Small intestine (tissue), 7 donors: ENCODE measurements at regions not wholly inside any gene's neighbourhood (a gene's known extent, or its start where the extent isn't known, plus 50 kb on each side); places are given as distances from the start of the nearest gene placed in this dataset.
"Not testable (repeated sequence)": the region's sequence is repeated elsewhere in the genome, so short reads cannot be mapped to it uniquely, and the experiment has no call there.

Source experiments
- DNase-seq, 2 donors: peaks; one replicate each; pipeline versions ENCODE4 v3.0.0 to v3.0.0-alpha.2; 2013
- FAIRE-seq: peaks from 2 replicates; lab custom pipeline; 2012; peaks lifted over from hg19 to GRCh38; lab: Jason Lieb, UNC
- H3K27ac ChIP-seq, 3 donors: one replicate each; pipeline ENCODE4 v1.5.1; 2013; ENCODE audit warnings: low read length in 2 of 3, mild to moderate bottlenecking in 2 of 3, control low read depth in 1 of 3, inconsistent platforms in 1 of 3, low read depth in 1 of 3, moderate library complexity in 1 of 3
- H3K27me3 ChIP-seq, 3 donors: one replicate each; pipeline ENCODE4 v1.6.1; 2013; ENCODE audit warnings: low read length in 3 of 3, inconsistent platforms in 1 of 3; ENCODE audit not compliant: control insufficient read depth in 3 of 3, insufficient read depth in 3 of 3
- H3K36me3 ChIP-seq, 3 donors: one replicate each; pipeline ENCODE4 v1.6.1; 2013; ENCODE audit warnings: low read length in 3 of 3, inconsistent platforms in 1 of 3, low read depth in 1 of 3, mild to moderate bottlenecking in 1 of 3, moderate library complexity in 1 of 3; ENCODE audit not compliant: control insufficient read depth in 3 of 3, insufficient read depth in 2 of 3
- H3K4me1 ChIP-seq, 3 donors: one replicate each; pipeline ENCODE4 v1.6.1; 2013; ENCODE audit warnings: low read length in 2 of 3, inconsistent platforms in 1 of 3, low read depth in 1 of 3, mild to moderate bottlenecking in 1 of 3, moderate library complexity in 1 of 3; ENCODE audit not compliant: control insufficient read depth in 3 of 3, insufficient read depth in 2 of 3
- H3K4me3 ChIP-seq, 3 donors: one replicate each; pipeline ENCODE4 v1.5.1; 2013; ENCODE audit warnings: low read length in 3 of 3, control low read depth in 1 of 3, inconsistent platforms in 1 of 3, low read depth in 1 of 3, mild to moderate bottlenecking in 1 of 3, moderate library complexity in 1 of 3
- H3K9me3 ChIP-seq, 2 donors: one replicate each; pipeline ENCODE4 v1.6.1; 2013; ENCODE audit warnings: low read depth in 1 of 2, low read length in 1 of 2; ENCODE audit not compliant: control insufficient read depth in 2 of 2, insufficient read depth in 1 of 2
- WGBS, 3 donors: extraction: QIAGEN DNeasy Blood & Tissue Kit; methylation state at CpG; one replicate each; pipeline ENCODE4 v1.1.7; 2013; 5-methylcytosine and 5-hydroxymethylcytosine counted together
- donor health status: healthy with polysubstance abuse.
- donor health status: control.
- donor health status: control.
- donor health status: Bipolar disorder and iron deficiency.
- donor health status: healthy.

GRCh38 chr2:167335541-167335992 is 447.3 kb downstream of the XIRP2 start:
- H3K9me3 ChIP-seq = no peaks in the 10 kb centered on the region
- no peak for FAIRE-seq
- H3K27ac ChIP-seq = no peak overlapping the region

DNA sequence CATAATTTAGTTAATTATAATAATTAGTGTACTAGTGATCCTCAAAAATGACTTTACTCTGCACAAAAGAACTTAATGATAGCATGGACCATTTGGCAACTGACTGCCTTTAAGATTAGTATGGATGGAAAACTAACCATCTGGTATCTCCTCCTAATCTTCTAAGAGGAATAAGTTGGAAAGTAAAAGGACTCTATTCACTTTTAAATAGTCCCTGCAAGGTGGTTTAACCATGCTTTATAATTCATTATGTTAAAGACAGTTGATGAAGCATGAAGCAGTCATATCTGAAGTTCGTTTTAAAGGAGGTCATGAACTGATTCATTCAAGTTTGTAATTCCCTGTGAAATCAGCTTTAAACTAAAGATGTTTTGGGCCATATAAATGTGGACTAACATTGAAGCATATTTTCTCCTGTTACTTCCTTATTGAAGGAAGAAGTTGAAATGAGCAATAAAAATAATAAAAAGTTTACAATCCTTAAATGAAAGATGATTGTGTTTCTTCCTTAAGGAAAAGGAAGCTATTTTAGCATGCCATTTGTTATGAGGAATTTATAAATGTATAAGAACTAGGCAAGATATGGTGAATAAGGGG is 446.0 kb downstream of the XIRP2 start:
- FAIRE-seq (peak; percentile 10), DNase-seq (no peak)
- H3K9me3 ChIP-seq = no peaks in the 10 kb centered on the region
- no peaks in the 10 kb centered on the region for H3K27me3 ChIP-seq
- 2 to 23% (median 20%) methylated on average over 1 of the region's 1 CpG for WGBS, 3 donors
- no peaks in the 10 kb centered on the region for H3K36me3 ChIP-seq
- no peak overlapping the region for H3K4me3 ChIP-seq
- no peaks in the 10 kb centered on the region for H3K4me1 ChIP-seq
- no peak overlapping the region for H3K27ac ChIP-seq

More at GRCh38 chr2:167335541-167335992, 447.3 kb downstream of the XIRP2 start:
- H3K36me3 ChIP-seq = no peaks in the 10 kb centered on the region
- 64 to 82% (median 68%) methylated on average over 2 of the region's 2 CpGs for WGBS, 3 donors
- no peaks in the 10 kb centered on the region for H3K27me3 ChIP-seq
- no peak overlapping the region for H3K4me3 ChIP-seq
- no peaks in the 10 kb centered on the region for H3K4me1 ChIP-seq
- DNase-seq = no peak

- no peaks in the 10 kb centered on the region for H3K27me3 ChIP-seq
- H3K9me3 ChIP-seq = no peaks in the 10 kb centered on the region
- H3K4me1 ChIP-seq = no peaks in the 10 kb centered on the region
- no peak overlapping the region for H3K4me3 ChIP-seq
- FAIRE-seq = no peak
- DNase-seq = no peak
- WGBS, 3 donors = 75 to 80% (median 79%) methylated on average over 3 of the region's 3 CpGs
- H3K27ac ChIP-seq = no peak overlapping the region
- no peaks in the 10 kb centered on the region for H3K36me3 ChIP-seq
Measured at GRCh38 chr2:167333245-167333644, 445.0 kb downstream of the XIRP2 start.

- H3K27ac ChIP-seq = no peak overlapping the region
- H3K9me3 ChIP-seq = no peaks in the 10 kb centered on the region
- no peaks in the 10 kb centered on the region for H3K36me3 ChIP-seq
- H3K4me3 ChIP-seq = no peak overlapping the region
- 79 to 88% (median 81%) methylated on average over 2 of the region's 2 CpGs for WGBS, 3 donors
- DNase-seq = no peak
- no peak for FAIRE-seq
- no peaks in the 10 kb centered on the region for H3K27me3 ChIP-seq
- no peaks in the 10 kb centered on the region for H3K4me1 ChIP-seq
Measured at GRCh38 chr2:167332358-167332757, 444.1 kb downstream of the XIRP2 start.

GRCh38 chr2:167331636-167332232 is 443.5 kb downstream of the XIRP2 start:
- Histone ChIP-seq H3K27me3 (no peaks in the 10 kb centered on the region), H3K36me3 (no peaks in the 10 kb centered on the region), H3K9me3 (no peaks in the 10 kb centered on the region), H3K4me1 (no peaks in the 10 kb centered on the region), H3K27ac (no peak overlapping the region), H3K4me3 (no peak overlapping the region)
- 53 to 77% (median 73%) methylated on average over 5 of the region's 5 CpGs for WGBS, 3 donors
- DNase-seq (no peak), FAIRE-seq (no peak)

- not testable (repeated sequence) for DNase-seq, H3K4me1 ChIP-seq, H3K27ac ChIP-seq, H3K27me3 ChIP-seq, FAIRE-seq, H3K9me3 ChIP-seq, H3K4me3 ChIP-seq, H3K36me3 ChIP-seq
- 89 to 94% (median 92%) methylated on average over 8 of the region's 8 CpGs for WGBS, 3 donors
Measured at GRCh38 chr2:167328808-167329207, 440.5 kb downstream of the XIRP2 start.

DNA sequence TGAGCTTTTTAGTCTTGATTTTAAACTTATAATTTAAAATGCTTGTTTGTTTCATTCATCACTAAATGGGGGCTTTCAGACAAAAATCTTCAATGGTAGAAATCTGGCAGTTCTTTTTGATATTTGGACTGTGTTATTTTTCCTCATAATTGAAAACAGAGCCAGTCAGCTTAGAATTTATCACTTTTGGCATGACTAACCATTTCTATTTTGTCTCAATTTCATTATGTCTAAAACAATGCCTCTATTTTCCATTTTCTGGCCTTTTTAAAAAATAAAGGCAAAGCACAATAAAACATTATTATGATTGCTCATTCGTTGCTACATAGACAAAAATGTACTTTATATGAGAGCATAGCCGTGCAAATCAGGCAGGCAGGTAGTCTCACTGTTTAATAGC is 434.5 kb downstream of the XIRP2 start:
- Histone ChIP-seq H3K4me3 (no peak overlapping the region), H3K4me1 (no peaks in the 10 kb centered on the region), H3K27ac (no peak overlapping the region), H3K9me3 (peaks cover 0 to 3% of the 10 kb centered on the region in 2 donors), H3K36me3 (no peaks in the 10 kb centered on the region), H3K27me3 (no peaks in the 10 kb centered on the region)
- DNase-seq (no peak), FAIRE-seq (no peak)
- 70 to 80% (median 72%) methylated on average over 2 of the region's 2 CpGs for WGBS, 3 donors

DNA sequence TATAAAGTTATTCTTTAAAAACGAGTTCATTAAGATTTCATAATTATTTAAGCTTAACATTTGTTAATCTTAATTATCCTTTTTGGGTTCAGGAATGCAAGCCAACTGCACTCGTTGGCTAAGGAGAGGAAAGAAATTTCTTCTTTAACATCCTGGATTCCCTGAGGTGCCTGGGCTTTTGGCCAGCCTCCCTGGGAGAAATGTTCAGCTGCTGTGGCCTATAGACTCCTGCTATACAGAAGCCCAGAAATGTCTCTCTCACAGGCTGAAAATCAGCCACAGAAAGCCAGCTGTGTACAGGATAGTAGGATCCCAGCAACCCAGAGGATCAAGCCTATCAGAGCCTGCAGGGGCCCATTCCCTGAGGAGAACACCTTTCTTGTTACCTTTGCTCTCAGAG is 430.3 kb downstream of the XIRP2 start:
- no peak for FAIRE-seq
- Histone ChIP-seq H3K9me3 (peaks cover 0 to 3% of the 10 kb centered on the region in 2 donors), H3K27ac (no peak overlapping the region), H3K4me3 (no peak overlapping the region), H3K27me3 (no peaks in the 10 kb centered on the region), H3K4me1 (no peaks in the 10 kb centered on the region), H3K36me3 (no peaks in the 10 kb centered on the region)
- WGBS, 3 donors = 60 to 74% (median 70%) methylated on average over 2 of the region's 2 CpGs
- no peak for DNase-seq
